ENCODE measurements at regions not wholly inside any gene's neighbourhood (a gene's known extent, or its start where the extent isn't known, plus 50 kb on each side); places are given as distances from the start of the nearest gene placed in this dataset.

GRCh38 chr12:66066137-66066928 lies 64.2 kb downstream of the LLPH start:
- FAIRE-seq = no peak
- no peak overlapping the region for H3K27ac ChIP-seq (ENCODE audit: low read depth in 1 of 3, low read length in 2 of 3)
- WGBS, 3 donors = 49 to 83% (median 64%) methylated on average over 7 of the region's 7 CpGs
- H3K4me1 ChIP-seq (ENCODE audit: control insufficient read depth in 3 of 3, insufficient read depth in 2 of 3, low read depth in 1 of 3, low read length in 2 of 3) = no peaks in the 10 kb centered on the region
- H3K27me3 ChIP-seq (ENCODE audit: control insufficient read depth in 3 of 3, insufficient read depth in 3 of 3, low read length in 3 of 3) = peaks cover 0 to 2% (median 0%) of the 10 kb centered on the region in 3 donors
- H3K4me3 ChIP-seq (ENCODE audit: low read depth in 1 of 3, low read length in 3 of 3) = no peak overlapping the region
- no peaks in the 10 kb centered on the region for H3K36me3 ChIP-seq (ENCODE audit: control insufficient read depth in 3 of 3, insufficient read depth in 2 of 3, low read depth in 1 of 3, low read length in 3 of 3)
- H3K9me3 ChIP-seq (ENCODE audit: control insufficient read depth in 2 of 2, insufficient read depth in 1 of 2, low read depth in 1 of 2, low read length in 1 of 2) = no peaks in the 10 kb centered on the region
- no peak for DNase-seq

GRCh38 chr12:66065641-66066136 lies 64.9 kb downstream of the LLPH start:
- Histone ChIP-seq H3K9me3 (ENCODE audit: control insufficient read depth in 2 of 2, insufficient read depth in 1 of 2, low read depth in 1 of 2, low read length in 1 of 2) (no peaks in the 10 kb centered on the region), H3K27ac (ENCODE audit: low read depth in 1 of 3, low read length in 2 of 3) (no peak overlapping the region), H3K36me3 (ENCODE audit: control insufficient read depth in 3 of 3, insufficient read depth in 2 of 3, low read depth in 1 of 3, low read length in 3 of 3) (no peaks in the 10 kb centered on the region), H3K27me3 (ENCODE audit: control insufficient read depth in 3 of 3, insufficient read depth in 3 of 3, low read length in 3 of 3) (peaks cover 0 to 2% (median 0%) of the 10 kb centered on the region in 3 donors), H3K4me1 (ENCODE audit: control insufficient read depth in 3 of 3, insufficient read depth in 2 of 3, low read depth in 1 of 3, low read length in 2 of 3) (no peaks in the 10 kb centered on the region), H3K4me3 (ENCODE audit: low read depth in 1 of 3, low read length in 3 of 3) (no peak overlapping the region)
- no peak for DNase-seq
- 62 to 74% (median 63%) methylated on average over 3 of the region's 3 CpGs for WGBS, 3 donors
- FAIRE-seq = no peak

- WGBS, 3 donors = 91 to 94% (median 91%) methylated on average over 3 of the region's 3 CpGs
- no peaks in the 10 kb centered on the region for H3K9me3 ChIP-seq (ENCODE audit: control insufficient read depth in 2 of 2, insufficient read depth in 1 of 2, low read depth in 1 of 2, low read length in 1 of 2)
- FAIRE-seq = no peak
- H3K36me3 ChIP-seq (ENCODE audit: control insufficient read depth in 3 of 3, insufficient read depth in 2 of 3, low read depth in 1 of 3, low read length in 3 of 3) = no peaks in the 10 kb centered on the region
- no peak overlapping the region for H3K4me3 ChIP-seq (ENCODE audit: low read depth in 1 of 3, low read length in 3 of 3)
- no peak for DNase-seq
- H3K4me1 ChIP-seq (ENCODE audit: control insufficient read depth in 3 of 3, insufficient read depth in 2 of 3, low read depth in 1 of 3, low read length in 2 of 3) = no peaks in the 10 kb centered on the region
- peaks cover 0 to 2% (median 0%) of the 10 kb centered on the region in 3 donors for H3K27me3 ChIP-seq (ENCODE audit: control insufficient read depth in 3 of 3, insufficient read depth in 3 of 3, low read length in 3 of 3)
- H3K27ac ChIP-seq (ENCODE audit: low read depth in 1 of 3, low read length in 2 of 3) = no peak overlapping the region
Measured at GRCh38 chr12:66065150-66065549, 65.4 kb downstream of the LLPH start.

- Histone ChIP-seq H3K9me3 (ENCODE audit: control insufficient read depth in 2 of 2, insufficient read depth in 1 of 2, low read depth in 1 of 2, low read length in 1 of 2) (no peaks in the 10 kb centered on the region), H3K27ac (ENCODE audit: low read depth in 1 of 3, low read length in 2 of 3) (no peak overlapping the region), H3K36me3 (ENCODE audit: control insufficient read depth in 3 of 3, insufficient read depth in 2 of 3, low read depth in 1 of 3, low read length in 3 of 3) (no peaks in the 10 kb centered on the region), H3K27me3 (ENCODE audit: control insufficient read depth in 3 of 3, insufficient read depth in 3 of 3, low read length in 3 of 3) (peaks cover 0 to 2% (median 0%) of the 10 kb centered on the region in 3 donors), H3K4me3 (ENCODE audit: low read depth in 1 of 3, low read length in 3 of 3) (no peak overlapping the region), H3K4me1 (ENCODE audit: control insufficient read depth in 3 of 3, insufficient read depth in 2 of 3, low read depth in 1 of 3, low read length in 2 of 3) (no peaks in the 10 kb centered on the region)
- FAIRE-seq = no peak
- WGBS, 3 donors = 74 to 82% (median 77%) methylated on average over 3 of the region's 3 CpGs
- no peak for DNase-seq
Measured at GRCh38 chr12:66063916-66064315, 66.6 kb downstream of the LLPH start.

- Histone ChIP-seq H3K27ac (ENCODE audit: low read depth in 1 of 3, low read length in 2 of 3) (no peak overlapping the region), H3K4me3 (ENCODE audit: low read depth in 1 of 3, low read length in 3 of 3) (no peak overlapping the region), H3K9me3 (ENCODE audit: control insufficient read depth in 2 of 2, insufficient read depth in 1 of 2, low read depth in 1 of 2, low read length in 1 of 2) (no peaks in the 10 kb centered on the region), H3K27me3 (ENCODE audit: control insufficient read depth in 3 of 3, insufficient read depth in 3 of 3, low read length in 3 of 3) (peaks cover 0 to 2% (median 0%) of the 10 kb centered on the region in 3 donors), H3K36me3 (ENCODE audit: control insufficient read depth in 3 of 3, insufficient read depth in 2 of 3, low read depth in 1 of 3, low read length in 3 of 3) (no peaks in the 10 kb centered on the region), H3K4me1 (ENCODE audit: control insufficient read depth in 3 of 3, insufficient read depth in 2 of 3, low read depth in 1 of 3, low read length in 2 of 3) (no peaks in the 10 kb centered on the region)
- DNase-seq (no peak), FAIRE-seq (no peak)
- 83 to 86% (median 86%) methylated on average over 3 of the region's 3 CpGs for WGBS, 3 donors
Measured at GRCh38 chr12:66062290-66062625, 68.3 kb downstream of the LLPH start.

GRCh38 chr12:66061557-66062289 lies 68.8 kb downstream of the LLPH start:
- Histone ChIP-seq H3K27ac (ENCODE audit: low read depth in 1 of 3, low read length in 2 of 3) (no peak overlapping the region), H3K27me3 (ENCODE audit: control insufficient read depth in 3 of 3, insufficient read depth in 3 of 3, low read length in 3 of 3) (peaks cover 0 to 2% (median 0%) of the 10 kb centered on the region in 3 donors), H3K4me3 (ENCODE audit: low read depth in 1 of 3, low read length in 3 of 3) (no peak overlapping the region), H3K36me3 (ENCODE audit: control insufficient read depth in 3 of 3, insufficient read depth in 2 of 3, low read depth in 1 of 3, low read length in 3 of 3) (no peaks in the 10 kb centered on the region), H3K4me1 (ENCODE audit: control insufficient read depth in 3 of 3, insufficient read depth in 2 of 3, low read depth in 1 of 3, low read length in 2 of 3) (no peaks in the 10 kb centered on the region), H3K9me3 (ENCODE audit: control insufficient read depth in 2 of 2, insufficient read depth in 1 of 2, low read depth in 1 of 2, low read length in 1 of 2) (no peaks in the 10 kb centered on the region)
- no peak for FAIRE-seq
- DNase-seq = no peak
- WGBS, 3 donors = 55 to 65% (median 61%) methylated on average over 10 of the region's 10 CpGs

GRCh38 chr12:66061076-66061475 lies 69.5 kb downstream of the LLPH start:
- DNase-seq (no peak), FAIRE-seq (no peak)
- no peaks in the 10 kb centered on the region for H3K9me3 ChIP-seq (ENCODE audit: control insufficient read depth in 2 of 2, insufficient read depth in 1 of 2, low read depth in 1 of 2, low read length in 1 of 2)
- peaks cover 0 to 1% (median 0%) of the 10 kb centered on the region in 3 donors for H3K4me1 ChIP-seq (ENCODE audit: control insufficient read depth in 3 of 3, insufficient read depth in 2 of 3, low read depth in 1 of 3, low read length in 2 of 3)
- H3K27ac ChIP-seq (ENCODE audit: low read depth in 1 of 3, low read length in 2 of 3) = no peak overlapping the region
- no peak overlapping the region for H3K4me3 ChIP-seq (ENCODE audit: low read depth in 1 of 3, low read length in 3 of 3)
- H3K36me3 ChIP-seq (ENCODE audit: control insufficient read depth in 3 of 3, insufficient read depth in 2 of 3, low read depth in 1 of 3, low read length in 3 of 3) = no peaks in the 10 kb centered on the region
- WGBS, 3 donors = 86 to 96% (median 94%) methylated on average over 3 of the region's 3 CpGs
- no peaks in the 10 kb centered on the region for H3K27me3 ChIP-seq (ENCODE audit: control insufficient read depth in 3 of 3, insufficient read depth in 3 of 3, low read length in 3 of 3)

- H3K9me3 ChIP-seq (ENCODE audit: control insufficient read depth in 2 of 2, insufficient read depth in 1 of 2, low read depth in 1 of 2, low read length in 1 of 2) = no peaks in the 10 kb centered on the region
- no peak overlapping the region for H3K4me3 ChIP-seq (ENCODE audit: low read depth in 1 of 3, low read length in 3 of 3)
- H3K36me3 ChIP-seq (ENCODE audit: control insufficient read depth in 3 of 3, insufficient read depth in 2 of 3, low read depth in 1 of 3, low read length in 3 of 3) = no peaks in the 10 kb centered on the region
- DNase-seq (no peak), FAIRE-seq (no peak)
- H3K27ac ChIP-seq (ENCODE audit: low read depth in 1 of 3, low read length in 2 of 3) = no peak overlapping the region
- no peaks in the 10 kb centered on the region for H3K27me3 ChIP-seq (ENCODE audit: control insufficient read depth in 3 of 3, insufficient read depth in 3 of 3, low read length in 3 of 3)
- 35 to 52% (median 41%) methylated on average over 2 of the region's 2 CpGs for WGBS, 3 donors
- H3K4me1 ChIP-seq (ENCODE audit: control insufficient read depth in 3 of 3, insufficient read depth in 2 of 3, low read depth in 1 of 3, low read length in 2 of 3) = peaks cover 0 to 2% (median 0%) of the 10 kb centered on the region in 3 donors
Measured at GRCh38 chr12:66060163-66060907, 70.2 kb downstream of the LLPH start.
